Renal pelvis (tissue), 1 donor: ENCODE measurements at regions not wholly inside any gene's neighbourhood (a gene's known extent, or its start where the extent isn't known, plus 50 kb on each side); places are given as distances from the start of the nearest gene placed in this dataset.
"Not testable (repeated sequence)": the region's sequence is repeated elsewhere in the genome, so short reads cannot be mapped to it uniquely, and the experiment has no call there.

Source experiments
- DNase-seq: peaks from one replicate; pipeline ENCODE4 v3.0.0-alpha.2; 2013

GRCh38 chr4:141534985-141535384, 101.4 kb upstream of the IL15 start:
- no peak for DNase-seq

GRCh38 chr4:141538001-141538400, 98.4 kb upstream of the IL15 start:
- no peak for DNase-seq

GRCh38 chr4:141540643-141541042, 95.7 kb upstream of the IL15 start:
- no peak for DNase-seq

- DNase-seq = no peak
These were observed 94.5 kb upstream of the IL15 start for GRCh38 chr4:141541851-141542250.

GRCh38 chr4:141543176-141543575, 93.2 kb upstream of the IL15 start:
- no peak for DNase-seq

GRCh38 chr4:141543706-141544105, 92.7 kb upstream of the IL15 start:
- no peak for DNase-seq

GRCh38 chr4:141548791-141549190, 87.6 kb upstream of the IL15 start:
- no peak for DNase-seq

- DNase-seq = no peak
These were observed 76.3 kb upstream of the IL15 start for GRCh38 chr4:141560056-141560455.

GRCh38 chr4:141562649-141563048, 73.7 kb upstream of the IL15 start:
- DNase-seq = no peak

- DNase-seq = no peak
These were observed 72.7 kb upstream of the IL15 start for GRCh38 chr4:141563723-141564122.

GRCh38 chr4:141564961-141565360, 71.4 kb upstream of the IL15 start:
- DNase-seq = not testable (repeated sequence)

GRCh38 chr4:141565379-141566089, 70.8 kb upstream of the IL15 start:
- DNase-seq = peak; percentile 33

GRCh38 chr4:141567326-141567915, 69.0 kb upstream of the IL15 start:
- no peak for DNase-seq

- no peak for DNase-seq
These were observed 67.2 kb upstream of the IL15 start for GRCh38 chr4:141569141-141569540.

GRCh38 chr4:141570290-141570689, 66.1 kb upstream of the IL15 start:
- DNase-seq = no peak

GRCh38 chr4:141571362-141571761, 65.0 kb upstream of the IL15 start:
- no peak for DNase-seq

GRCh38 chr4:141571793-141572192, 64.6 kb upstream of the IL15 start:
- DNase-seq = no peak

GRCh38 chr4:141573678-141574077, 62.7 kb upstream of the IL15 start:
- no peak for DNase-seq

GRCh38 chr4:141575884-141576283, 60.5 kb upstream of the IL15 start:
- no peak for DNase-seq

GRCh38 chr4:141576585-141577110, 59.7 kb upstream of the IL15 start:
- DNase-seq = no peak

- no peak for DNase-seq
These were observed 57.9 kb upstream of the IL15 start for GRCh38 chr4:141578451-141578850.

- DNase-seq = no peak
These were observed 55.9 kb upstream of the IL15 start for GRCh38 chr4:141580523-141580922.
